HG02678 (cell line): ENCODE measurements at regions not wholly inside any gene's neighbourhood (a gene's known extent, or its start where the extent isn't known, plus 50 kb on each side); places are given as distances from the start of the nearest gene placed in this dataset.
A peak's percentile ranks its signal among the peaks of the same experiment; 100 is the strongest.

Experiments used
- ATAC-seq: cut with Tn5 transposase; IDR thresholded peaks from one replicate; pipeline ENCODE4 v1.9.1; 2021; ENCODE audit warnings: mild to moderate bottlenecking, moderate library complexity; ENCODE audit not compliant: unreplicated experiment

DNA sequence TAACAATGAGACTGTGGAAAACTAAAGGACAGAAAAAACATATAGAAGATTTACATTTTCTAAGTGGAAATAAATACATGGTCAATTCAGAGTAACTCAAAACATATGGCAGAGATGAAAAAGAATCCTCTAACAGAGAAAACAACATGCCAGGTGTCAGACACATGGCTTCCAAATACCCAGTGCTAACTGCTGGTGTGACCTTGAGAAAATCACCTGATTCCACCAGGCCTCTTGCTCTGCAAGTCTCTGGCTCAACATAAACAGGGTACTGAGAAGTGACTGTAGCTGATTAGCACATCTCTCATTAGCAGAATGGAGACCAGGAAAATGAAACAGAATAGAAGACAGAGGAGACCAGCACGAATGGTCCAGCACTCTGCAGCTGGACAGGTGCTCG lies 210.8 kb downstream of the HNMT start:
- no peak for ATAC-seq

DNA sequence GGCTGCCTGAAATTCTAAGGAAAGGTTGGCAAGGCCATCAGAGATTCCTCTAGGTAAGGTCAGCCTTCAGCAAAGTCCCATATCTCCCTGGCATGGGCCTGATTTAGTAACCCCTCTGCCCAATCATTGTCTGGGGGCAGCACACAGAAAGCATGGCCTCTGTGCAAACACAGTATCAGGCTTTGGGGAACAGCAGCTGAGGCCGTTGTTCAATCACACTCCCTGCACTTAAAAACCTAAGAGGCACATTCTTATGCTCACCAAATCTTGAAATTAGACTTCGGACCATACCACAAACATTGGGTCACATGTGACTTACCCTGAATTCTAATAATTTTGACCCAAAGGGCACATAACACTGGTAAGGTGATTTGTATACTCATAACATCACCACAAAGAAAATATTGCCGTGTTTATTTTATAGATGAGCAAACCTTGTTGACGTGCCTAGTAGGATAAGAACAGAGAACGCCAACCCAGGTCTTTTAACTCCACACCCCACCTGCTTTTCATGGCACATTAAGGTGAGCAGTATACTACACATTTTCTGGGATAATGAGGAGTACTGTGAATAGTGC lies 212.7 kb downstream of the HNMT start:
- ATAC-seq: no peak

DNA sequence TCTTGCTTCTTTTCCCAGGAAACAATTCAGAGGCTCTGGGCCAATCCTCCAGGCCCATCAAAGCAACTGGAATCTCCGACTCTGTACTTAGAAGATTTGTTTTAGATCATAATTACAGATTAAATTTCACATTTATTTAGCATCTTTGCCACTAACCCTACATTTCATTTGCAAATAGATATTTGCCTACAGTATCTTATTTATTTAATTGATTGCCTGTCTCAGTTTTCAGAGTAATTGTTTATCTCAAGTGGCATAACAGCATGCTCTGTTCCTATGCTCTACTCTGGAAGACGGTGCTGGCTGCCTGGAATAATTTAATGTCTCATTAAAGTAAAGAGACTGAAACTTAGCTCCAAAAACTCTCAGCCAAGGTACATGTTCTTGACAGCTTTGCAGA lies 213.4 kb downstream of the HNMT start:
- no peak for ATAC-seq

DNA sequence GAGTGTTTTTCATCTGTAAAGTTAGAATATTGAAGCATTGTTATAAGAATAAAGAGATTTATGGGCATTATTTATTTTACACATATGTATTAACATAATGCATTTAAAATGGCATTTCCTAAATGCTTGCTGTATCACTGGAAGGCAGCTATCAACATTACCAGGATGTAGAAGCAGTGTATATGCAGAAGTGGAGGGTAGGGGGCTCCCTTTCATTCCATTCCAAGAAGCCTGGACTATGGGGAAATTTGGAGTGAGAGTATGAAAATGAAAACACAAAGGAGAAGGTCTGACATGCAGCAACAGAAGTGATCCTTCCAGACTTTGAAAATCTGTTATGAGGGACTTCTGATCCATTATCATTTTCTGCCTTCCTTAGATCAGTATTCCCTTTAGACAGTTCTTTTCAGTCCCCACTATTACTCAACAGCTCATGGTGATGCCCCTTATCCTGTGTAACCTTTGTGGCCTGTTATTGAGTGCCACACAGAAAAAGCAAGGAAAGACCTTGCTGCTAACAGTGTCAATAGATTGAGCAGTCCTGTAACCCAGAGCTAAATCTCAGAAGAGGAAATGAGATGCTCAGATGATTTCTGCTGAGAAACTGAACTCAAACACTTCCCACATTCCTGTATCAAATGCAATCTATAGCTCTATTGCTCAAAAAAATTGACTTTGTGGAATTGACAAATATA lies 216.6 kb downstream of the HNMT start:
- no peak for ATAC-seq

DNA sequence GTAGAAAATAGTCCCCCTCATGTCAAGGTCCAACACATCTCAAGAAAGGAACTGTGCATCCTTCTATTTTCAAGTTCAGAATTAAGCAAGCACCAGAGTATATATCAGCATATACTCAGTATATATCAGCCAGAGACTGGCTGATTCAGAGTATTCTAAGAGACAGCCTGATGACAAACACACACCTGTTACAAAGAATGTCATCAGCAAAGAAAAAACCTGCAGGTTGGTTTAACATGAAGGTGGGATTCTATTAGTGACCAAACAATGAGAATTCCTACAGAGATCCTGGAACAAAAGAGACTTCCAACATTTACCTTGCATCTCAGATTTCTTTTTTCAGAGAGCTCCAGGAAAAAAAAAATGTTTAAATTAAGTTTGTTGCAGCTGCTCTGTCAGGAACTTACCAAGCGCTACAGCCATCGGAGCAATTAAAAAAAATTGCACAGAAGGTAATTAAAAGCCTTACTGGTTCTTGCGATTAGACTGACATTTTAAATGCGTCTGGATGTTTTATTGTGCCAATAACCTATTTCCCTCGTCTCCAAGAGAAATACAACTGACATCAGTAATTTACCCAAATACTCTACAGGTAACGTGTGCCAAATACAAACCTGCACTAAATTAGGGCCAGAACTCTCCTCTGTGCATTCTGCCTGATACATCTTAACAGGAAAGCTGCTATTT lies 218.1 kb downstream of the HNMT start:
- no peak for ATAC-seq

DNA sequence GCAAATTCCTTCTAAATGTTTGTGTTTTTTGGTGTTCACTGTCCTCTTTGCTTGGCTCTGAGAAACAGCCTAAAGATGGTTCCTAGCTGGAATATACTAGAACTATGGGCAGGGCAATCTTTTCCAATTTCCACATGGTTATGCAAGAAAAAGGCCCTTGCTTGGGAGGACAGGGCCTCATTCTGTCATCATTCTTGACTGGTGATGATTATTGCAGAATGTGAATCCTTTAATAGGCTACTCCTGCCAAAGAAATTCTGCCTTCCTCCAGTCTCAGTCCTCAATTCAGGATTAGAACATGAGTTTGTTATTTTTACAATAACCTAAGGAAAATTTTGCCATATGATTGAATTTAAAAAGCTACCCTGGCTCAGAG lies 218.7 kb downstream of the HNMT start:
- no peak for ATAC-seq

DNA sequence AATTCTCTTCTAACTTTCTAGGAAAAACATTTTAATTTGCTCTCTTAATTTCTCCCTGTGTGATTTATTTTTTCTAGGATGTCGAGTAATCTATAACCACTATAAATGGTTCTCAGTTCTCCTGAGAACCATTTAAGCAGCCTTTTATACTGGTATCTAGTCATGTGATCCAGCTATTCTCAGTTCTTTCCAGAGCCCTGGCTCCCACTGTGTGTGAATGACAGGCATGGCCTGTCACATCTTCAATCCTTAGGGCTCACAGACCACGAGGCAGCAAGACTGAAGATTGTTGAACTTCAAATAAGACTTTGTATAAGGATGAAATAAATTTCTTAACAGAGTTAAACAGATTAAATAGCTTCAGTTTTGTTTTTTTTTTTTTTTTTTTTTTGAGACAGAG lies 219.4 kb downstream of the HNMT start:
- ATAC-seq: no peak

DNA sequence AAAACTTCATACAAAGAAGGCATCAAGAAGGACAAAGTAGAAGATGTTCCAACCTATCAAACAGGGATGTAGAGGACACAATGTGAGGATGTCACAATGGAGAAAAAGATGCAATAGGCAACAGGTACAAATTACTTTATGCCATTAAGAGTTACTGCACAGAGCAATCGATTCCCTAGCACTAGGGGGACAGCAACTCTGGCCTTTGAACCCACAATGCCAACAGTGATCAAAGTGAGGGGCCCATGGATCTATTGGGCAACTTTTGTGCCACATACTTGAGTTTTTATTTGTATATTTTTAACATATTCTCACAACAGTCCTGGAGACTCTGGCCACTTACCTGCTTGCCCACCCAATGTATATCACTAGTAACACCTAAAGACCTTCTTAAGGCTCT lies 220.2 kb downstream of the HNMT start:
- no peak for ATAC-seq

DNA sequence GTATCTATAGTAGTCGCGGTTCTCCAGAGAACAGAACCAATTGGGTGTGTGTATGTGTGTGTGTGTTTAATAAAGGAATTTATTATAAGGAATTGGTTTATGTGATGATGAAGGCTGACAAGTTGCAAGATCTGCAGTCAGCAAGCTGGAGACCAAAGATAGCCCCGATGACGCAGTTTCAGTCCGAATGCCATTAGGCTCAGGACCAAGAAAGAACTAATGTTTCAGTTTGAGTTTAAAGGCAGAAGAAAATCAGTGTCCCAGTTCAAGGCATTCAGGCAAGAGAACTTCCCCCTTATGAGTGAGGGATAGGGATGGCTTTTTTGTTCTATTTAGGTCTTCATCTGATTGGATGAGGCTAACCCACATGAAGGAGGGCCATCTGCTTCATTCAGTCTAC lies 221.6 kb downstream of the HNMT start:
- ATAC-seq: no peak

DNA sequence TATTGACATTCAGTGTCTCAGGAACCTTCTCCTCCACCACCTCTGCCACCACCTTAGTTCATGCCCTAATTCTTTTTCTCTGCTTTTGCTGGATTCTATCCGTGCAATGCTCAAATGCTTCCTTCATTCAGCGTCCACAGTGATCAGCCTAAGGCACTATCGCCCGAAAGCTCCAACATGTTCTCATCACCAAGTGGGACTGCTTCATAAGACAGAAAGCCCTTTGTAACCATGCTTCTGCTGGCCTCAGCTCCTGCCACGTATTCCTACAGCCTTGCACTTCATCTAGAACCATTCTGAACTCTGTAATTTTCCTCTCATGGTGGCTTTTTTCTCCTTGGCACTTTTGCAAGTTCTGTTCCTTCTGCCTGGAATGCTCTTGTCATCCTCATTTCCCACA lies 222.9 kb downstream of the HNMT start:
- ATAC-seq: no peak

DNA sequence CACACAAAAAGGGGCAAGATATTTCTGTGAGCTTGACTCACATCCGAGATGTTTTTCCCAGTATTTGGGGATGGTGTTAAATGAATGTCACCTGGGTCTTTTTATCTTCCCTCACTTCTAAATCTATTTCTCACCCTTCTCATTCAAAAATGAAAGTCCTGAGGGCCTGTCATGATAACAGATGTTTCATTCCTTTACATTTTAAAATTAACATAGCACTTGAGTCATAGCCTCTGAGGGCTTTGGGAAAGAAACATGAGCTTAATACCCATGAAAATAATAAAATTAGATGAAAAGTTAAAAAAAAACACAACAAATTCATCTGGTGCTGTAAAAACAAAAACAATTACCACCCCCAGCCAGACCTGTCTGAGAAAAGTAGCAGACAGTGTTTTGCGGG lies 226.7 kb downstream of the HNMT start:
- ATAC-seq: no peak

DNA sequence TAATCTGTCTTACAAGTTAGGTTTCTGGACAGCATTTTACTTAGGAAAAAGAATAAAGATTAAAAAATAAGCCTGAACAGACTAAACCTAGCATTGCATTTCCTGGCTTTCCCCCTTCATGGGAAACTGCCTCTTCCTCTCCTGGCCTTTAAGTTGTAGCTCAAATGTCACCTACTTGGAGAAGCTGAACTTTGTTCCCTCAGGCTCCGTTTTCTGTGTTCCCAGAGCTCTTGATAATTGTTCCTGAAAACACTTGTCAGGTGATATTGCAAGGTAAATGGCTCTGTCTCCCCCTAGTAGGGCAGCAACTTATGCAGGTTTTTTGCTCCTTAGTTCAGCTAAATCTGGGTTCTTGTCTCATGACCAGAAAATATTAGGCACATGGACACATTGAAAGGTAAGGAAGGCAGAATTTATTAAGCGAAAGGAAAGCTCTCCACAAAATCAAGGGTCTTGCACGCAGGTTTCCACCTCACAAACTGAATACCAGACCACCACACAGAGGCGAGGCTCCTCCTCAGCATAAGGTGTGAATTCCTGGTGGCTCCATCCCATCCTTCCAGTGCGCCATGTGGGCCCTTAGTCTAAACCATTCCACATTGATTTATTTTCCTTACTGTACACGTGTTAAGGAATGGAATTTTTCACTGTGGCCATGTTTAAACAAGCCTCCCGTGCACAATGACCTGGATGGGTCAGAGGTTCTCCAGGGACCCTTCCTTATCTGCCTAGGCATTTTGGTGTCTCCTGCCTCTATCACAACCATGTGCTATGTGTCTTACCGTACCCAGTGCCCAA lies 229.3 kb downstream of the HNMT start:
- ATAC-seq: no peak

DNA sequence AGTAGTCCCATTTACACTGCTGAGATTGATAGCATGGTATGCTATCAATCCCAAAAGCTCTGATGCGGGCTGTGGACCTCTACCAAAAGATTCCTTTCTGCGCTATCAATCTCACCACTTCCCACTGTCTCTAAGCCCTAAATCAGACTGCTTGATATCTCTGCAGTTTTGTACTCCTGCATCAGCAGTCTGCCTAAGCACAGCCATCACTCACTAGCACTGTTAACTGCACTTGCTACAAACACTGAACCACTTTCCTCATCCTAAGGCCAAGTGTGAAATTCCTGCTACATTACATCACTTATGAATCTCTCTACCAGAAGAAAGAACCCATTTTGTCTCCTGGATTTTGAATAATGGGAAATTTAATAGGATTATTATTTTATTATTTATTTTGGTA lies 237.0 kb downstream of the HNMT start:
- no peak for ATAC-seq

DNA sequence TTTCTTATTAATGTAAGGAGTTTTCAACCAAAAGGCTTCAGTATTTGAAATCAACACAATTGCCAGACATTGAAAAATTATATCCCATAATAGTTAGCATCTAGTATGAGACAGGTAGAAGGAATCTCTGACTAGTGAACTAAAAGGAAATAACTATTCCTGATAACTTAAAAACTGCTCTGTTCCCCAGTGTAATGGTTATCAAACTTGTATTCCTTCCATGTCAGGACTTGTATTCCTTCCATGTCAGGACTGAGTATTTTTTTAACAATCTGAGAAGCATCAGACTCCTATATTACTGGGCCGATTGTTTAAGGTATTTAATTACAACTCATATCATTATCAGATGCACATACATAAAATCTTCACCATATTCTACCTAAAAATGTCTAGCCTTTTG lies 238.5 kb downstream of the HNMT start:
- no peak for ATAC-seq

DNA sequence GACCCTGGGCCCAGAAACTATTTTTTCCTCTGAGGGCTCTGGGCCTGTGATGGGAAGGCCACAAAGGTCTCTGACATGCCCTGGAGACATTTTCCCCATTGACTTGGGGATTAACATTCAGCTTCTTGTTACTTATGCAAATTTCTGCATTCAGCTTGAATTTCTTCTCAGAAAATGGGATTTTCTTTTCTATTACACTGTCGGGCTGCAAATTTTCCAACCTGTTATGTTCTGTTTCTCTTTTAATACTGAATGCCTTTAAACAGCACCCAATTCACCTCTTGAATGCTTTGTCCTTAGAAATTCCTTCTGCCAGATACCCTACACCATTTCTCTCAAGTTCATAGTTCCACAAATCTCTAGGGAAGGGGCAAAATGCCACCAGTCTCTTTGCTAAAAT lies 241.0 kb downstream of the HNMT start:
- no peak for ATAC-seq

DNA sequence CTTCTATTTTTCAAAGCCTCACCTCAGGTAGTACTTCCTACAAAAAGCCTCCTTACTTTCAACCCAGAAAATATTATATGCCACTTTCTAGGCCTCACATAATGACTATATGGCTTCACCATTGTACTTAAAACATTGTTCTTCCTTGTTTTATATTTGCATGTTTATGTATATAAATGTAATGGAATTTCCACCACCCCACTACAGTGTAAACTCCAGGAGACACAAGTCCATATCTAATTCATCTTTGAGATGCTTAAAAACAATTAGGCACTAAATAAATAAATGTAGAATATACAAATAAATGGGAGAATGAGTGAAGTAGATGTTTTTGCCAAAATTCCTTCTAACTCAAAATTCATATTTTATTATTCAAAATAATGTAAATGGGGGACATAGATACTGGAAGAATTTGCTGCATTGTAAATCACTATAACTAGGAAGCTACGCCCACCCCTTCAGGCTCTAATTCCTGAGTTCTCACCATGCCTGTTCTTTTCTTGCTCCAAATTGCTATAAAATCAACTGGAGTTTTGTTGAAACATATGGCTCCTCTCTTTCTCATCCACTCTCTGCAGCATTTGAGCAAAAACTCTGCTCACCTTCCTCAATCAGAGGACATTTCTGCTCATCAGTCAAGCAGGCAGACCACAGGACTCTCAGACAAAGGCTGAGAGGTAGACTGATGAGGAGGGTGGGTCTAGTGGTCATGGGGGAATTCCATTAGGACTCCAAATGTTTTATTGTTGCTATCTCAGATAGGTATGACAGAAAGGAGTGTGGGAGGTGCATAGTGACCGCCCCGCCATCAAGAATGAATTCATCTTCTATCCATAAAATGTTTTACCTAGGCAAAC lies 243.0 kb downstream of the HNMT start:
- ATAC-seq: no peak

DNA sequence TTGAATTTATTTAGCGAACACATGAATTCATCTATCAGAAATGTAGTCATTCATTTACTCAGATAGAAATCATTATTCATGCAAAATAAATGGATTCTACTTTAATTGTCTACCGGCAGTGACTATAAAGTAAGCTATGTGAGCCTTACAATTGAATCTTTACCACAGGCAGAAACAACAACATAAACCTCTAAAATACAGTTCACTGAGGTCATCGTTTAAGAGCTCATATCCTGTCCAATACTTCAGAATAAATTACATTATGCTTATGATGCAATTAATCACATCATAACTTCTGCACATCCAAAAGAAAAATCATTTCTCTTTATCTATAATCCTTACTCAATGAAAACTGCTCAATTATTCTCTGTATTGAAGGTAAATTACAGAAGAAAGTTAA lies 244.7 kb downstream of the HNMT start:
- ATAC-seq: no peak

DNA sequence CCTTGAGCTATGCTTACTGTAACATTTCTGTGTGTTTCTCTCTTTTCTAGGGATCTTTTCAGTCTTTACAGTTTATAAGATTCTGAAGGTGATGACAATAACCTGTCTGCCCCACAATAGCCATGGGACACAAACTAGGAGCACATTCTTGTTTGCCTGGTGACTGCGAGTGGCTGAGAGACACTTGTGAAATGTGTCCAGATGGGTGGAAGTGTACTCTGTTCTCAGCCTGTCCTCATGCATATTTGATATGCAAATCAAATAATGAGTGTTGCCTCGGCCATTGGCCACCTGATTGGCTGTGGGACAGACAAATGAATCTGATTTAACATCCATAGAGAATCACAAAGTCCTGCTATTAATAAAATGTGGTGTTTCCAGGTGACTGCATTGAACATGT lies 246.2 kb downstream of the HNMT start:
- no peak for ATAC-seq

DNA sequence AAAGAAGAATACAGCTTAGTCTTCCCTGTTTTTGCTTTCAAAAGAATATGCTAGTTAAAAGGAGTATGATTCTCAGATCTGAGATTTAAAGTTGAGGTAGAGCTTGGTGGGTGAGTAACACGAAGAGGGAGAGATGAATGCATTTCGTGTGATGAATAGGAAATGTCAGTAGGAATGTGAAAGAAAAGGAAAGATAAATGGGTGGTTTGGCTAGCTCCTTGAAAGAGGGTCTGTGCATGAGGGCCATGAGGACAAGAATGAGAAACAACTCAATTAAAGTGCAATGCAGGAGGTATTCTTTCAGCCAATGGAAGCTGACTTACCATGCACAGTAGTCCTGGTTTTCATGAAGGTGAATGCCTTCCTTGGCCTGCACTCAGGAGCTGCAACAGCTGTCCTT lies 248.2 kb downstream of the HNMT start:
- no peak for ATAC-seq

DNA sequence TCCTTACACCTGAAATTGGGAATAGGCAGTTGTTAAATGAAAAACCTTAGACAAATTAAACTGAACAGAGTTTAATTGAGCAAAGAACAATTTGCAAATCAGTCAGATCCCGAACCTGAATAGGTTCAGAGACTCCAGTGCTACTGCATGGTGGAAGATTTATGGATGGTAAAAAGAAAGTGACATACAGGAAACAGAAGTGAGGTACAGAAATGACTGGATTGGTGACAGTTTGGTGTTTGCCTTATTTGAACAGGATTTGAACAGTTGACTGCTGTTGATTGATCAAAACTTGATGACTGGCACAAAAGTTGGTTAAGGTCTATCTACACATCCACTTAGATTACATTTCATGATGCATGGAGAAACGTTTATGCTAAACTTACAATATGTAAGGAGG lies 248.8 kb downstream of the HNMT start:
- ATAC-seq: peak; percentile 40

DNA sequence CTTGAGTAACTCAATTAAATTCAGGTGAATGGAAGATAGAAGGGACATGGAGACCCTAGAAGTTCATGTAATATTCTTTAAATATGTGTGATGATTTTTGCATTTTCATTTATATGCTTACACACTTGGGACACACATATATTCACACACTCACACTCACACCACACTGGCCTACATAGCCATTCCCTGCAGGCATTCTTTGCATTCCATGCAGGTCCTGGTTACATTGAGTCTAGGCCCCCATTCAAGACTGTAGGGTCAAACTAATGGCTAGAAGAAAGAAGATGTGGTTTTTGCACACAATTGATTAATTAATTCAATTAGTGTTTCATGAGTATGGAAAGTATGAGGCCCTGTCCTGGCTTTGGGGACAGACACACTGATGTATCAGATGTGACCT lies 249.4 kb downstream of the HNMT start:
- no peak for ATAC-seq
